ENCODE measurements at regions not wholly inside any gene's neighbourhood (a gene's known extent, or its start where the extent isn't known, plus 50 kb on each side); places are given as distances from the start of the nearest gene placed in this dataset.

- no peaks in the 10 kb centered on the region for H3K9me3 Mint-ChIP-seq (ENCODE audit: low read depth, unreplicated experiment)
- H3K36me3 Mint-ChIP-seq (ENCODE audit: insufficient read depth, unreplicated experiment), result no peaks in the 10 kb centered on the region
- no peak for DNase-seq
- intact Hi-C loops (cut with micrococcal nuclease; ENCODE audit: unreplicated experiment), result no loop called here
- H3K4me3 Mint-ChIP-seq (ENCODE audit: low read depth, unreplicated experiment), result no peak overlapping the region
- no peaks in the 10 kb centered on the region for H3K4me1 Mint-ChIP-seq (ENCODE audit: low read depth, unreplicated experiment)
- no peak for TF ChIP-seq CTCF (IDR thresholded peaks at IDR 0.05; ENCODE audit: unreplicated experiment)
- H3K27me3 Mint-ChIP-seq (ENCODE audit: unreplicated experiment), result no peaks in the 10 kb centered on the region
- CTCF ChIA-PET, result interaction anchor here (0.7 kb wide), 1 partner anchor 11 kb away, joined by 3 read pairs; no protein-coding TSS in a partner anchor
- BruUV-seq (replicated peaks), result no TSS peak
- no peak overlapping the region for H3K27ac Mint-ChIP-seq (ENCODE audit: unreplicated experiment)
Observed at GRCh38 chr1:4058122-4058521, 158.1 kb upstream of the C1orf174 start.

- no peak for DNase-seq
- CTCF ChIA-PET, result no interaction called here
- TF ChIP-seq CTCF (IDR thresholded peaks at IDR 0.05; ENCODE audit: unreplicated experiment), result no peak
Observed at GRCh38 chr1:4058706-4059105, 158.6 kb upstream of the C1orf174 start.

GRCh38 chr1:4059270-4059669 lies 159.2 kb upstream of the C1orf174 start:
- TF ChIP-seq CTCF (IDR thresholded peaks at IDR 0.05; ENCODE audit: unreplicated experiment), result no peak
- Mint-ChIP-seq H3K4me1 (ENCODE audit: low read depth, unreplicated experiment) (no peaks in the 10 kb centered on the region), H3K27ac (ENCODE audit: unreplicated experiment) (no peak overlapping the region), H3K36me3 (ENCODE audit: insufficient read depth, unreplicated experiment) (no peaks in the 10 kb centered on the region), H3K9me3 (ENCODE audit: low read depth, unreplicated experiment) (no peaks in the 10 kb centered on the region), H3K4me3 (ENCODE audit: low read depth, unreplicated experiment) (no peak overlapping the region), H3K27me3 (ENCODE audit: unreplicated experiment) (no peaks in the 10 kb centered on the region)
- BruUV-seq (replicated peaks), result no TSS peak
- CTCF ChIA-PET, result no interaction called here
- intact Hi-C loops (cut with micrococcal nuclease; ENCODE audit: unreplicated experiment), result no loop called here
- no peak for DNase-seq

More at GRCh38 chr1:4058706-4059105, 158.6 kb upstream of the C1orf174 start:
- Mint-ChIP-seq H3K4me1 (ENCODE audit: low read depth, unreplicated experiment) (no peaks in the 10 kb centered on the region), H3K27me3 (ENCODE audit: unreplicated experiment) (no peaks in the 10 kb centered on the region), H3K4me3 (ENCODE audit: low read depth, unreplicated experiment) (no peak overlapping the region), H3K36me3 (ENCODE audit: insufficient read depth, unreplicated experiment) (no peaks in the 10 kb centered on the region), H3K27ac (ENCODE audit: unreplicated experiment) (no peak overlapping the region), H3K9me3 (ENCODE audit: low read depth, unreplicated experiment) (no peaks in the 10 kb centered on the region)
- no TSS peak for BruUV-seq (replicated peaks)
- intact Hi-C loops (cut with micrococcal nuclease; ENCODE audit: unreplicated experiment), result no loop called here

- Mint-ChIP-seq H3K36me3 (ENCODE audit: insufficient read depth, unreplicated experiment) (no peaks in the 10 kb centered on the region), H3K9me3 (ENCODE audit: low read depth, unreplicated experiment) (no peaks in the 10 kb centered on the region), H3K27ac (ENCODE audit: unreplicated experiment) (no peak overlapping the region), H3K27me3 (ENCODE audit: unreplicated experiment) (no peaks in the 10 kb centered on the region), H3K4me3 (ENCODE audit: low read depth, unreplicated experiment) (no peak overlapping the region), H3K4me1 (ENCODE audit: low read depth, unreplicated experiment) (no peaks in the 10 kb centered on the region)
- CTCF ChIA-PET, result no interaction called here
- no TSS peak for BruUV-seq (replicated peaks)
- no peak for DNase-seq
- no peak for TF ChIP-seq CTCF (IDR thresholded peaks at IDR 0.05; ENCODE audit: unreplicated experiment)
- intact Hi-C loops (cut with micrococcal nuclease; ENCODE audit: unreplicated experiment), result no loop called here
Observed at GRCh38 chr1:4060850-4061249, 160.8 kb upstream of the C1orf174 start.
